ENCODE measurements at regions not wholly inside any gene's neighbourhood (a gene's known extent, or its start where the extent isn't known, plus 50 kb on each side); places are given as distances from the start of the nearest gene placed in this dataset.

DNA sequence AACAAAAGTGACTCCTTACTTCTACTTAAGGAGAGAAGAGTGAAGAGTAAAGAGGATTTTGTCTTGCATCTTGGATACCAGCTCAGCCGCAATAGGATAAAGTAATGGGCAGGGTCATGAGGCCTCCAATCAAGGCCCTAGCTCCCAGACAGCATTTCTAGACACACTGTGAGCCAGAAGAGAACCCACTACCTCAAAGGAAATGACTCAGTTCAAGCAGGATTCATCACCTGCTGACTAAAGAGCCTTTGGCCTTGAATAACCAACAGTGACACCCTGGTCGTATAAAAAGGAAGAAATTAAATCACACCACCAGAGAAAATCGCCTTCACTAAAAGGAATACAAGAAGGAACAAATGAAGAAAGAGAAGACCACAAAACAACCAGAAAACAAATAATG, 416.1 kb downstream of the PCDH18 start:
- no peak for DNase-seq (ENCODE audit: low read depth)
- H3K4me3 ChIP-seq (ENCODE audit: low read depth, low read length) = no peak overlapping the region

DNA sequence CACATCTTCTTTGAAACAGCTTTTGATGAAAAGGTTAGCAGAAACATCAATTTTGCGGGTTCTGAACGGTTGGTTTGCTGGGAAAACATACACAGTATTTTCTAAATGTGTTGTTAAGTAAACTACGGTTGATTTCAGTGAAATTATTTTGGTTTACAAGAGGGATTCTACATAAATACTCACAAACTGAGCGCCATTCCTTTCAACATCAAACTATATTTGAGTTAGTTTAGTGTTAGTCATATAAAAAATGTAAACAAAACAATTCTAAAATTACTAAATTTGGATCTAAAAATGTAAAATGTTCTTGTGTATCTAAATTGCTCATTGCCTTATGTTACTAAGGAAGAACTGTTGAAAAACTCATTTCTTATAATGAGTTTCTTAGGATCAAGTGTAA, 425.6 kb downstream of the PCDH18 start:
- DNase-seq (ENCODE audit: low read depth) = no peak
- no peak overlapping the region for H3K4me3 ChIP-seq (ENCODE audit: low read depth, low read length)

GRCh38 chr4:137106287-137106686, 426.0 kb downstream of the PCDH18 start:
- DNase-seq (ENCODE audit: low read depth) = no peak
- H3K4me3 ChIP-seq (ENCODE audit: low read depth, low read length) = no peak overlapping the region

DNA sequence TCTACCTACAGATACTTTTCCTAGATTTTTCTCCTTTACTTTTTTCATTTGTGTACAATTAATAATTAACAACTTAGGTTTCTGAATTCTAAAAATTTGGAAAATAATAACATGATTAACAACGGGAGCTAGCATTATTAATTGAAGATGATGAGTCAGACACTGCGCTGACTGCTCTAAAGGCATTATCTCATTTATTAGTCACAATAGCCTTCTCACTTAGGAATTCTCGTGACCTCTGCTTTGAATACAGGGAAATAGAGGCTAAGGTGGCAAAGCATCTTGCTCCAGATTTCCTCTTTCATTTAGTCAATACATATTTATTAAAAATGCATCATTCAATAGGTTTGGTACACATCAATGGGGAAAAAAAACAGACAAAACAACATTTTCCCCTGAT, 441.3 kb downstream of the PCDH18 start:
- no peak for DNase-seq (ENCODE audit: low read depth)
- H3K4me3 ChIP-seq (ENCODE audit: low read depth, low read length) = no peak overlapping the region

GRCh38 chr4:137083571-137084135, 448.6 kb downstream of the PCDH18 start:
- DNase-seq (ENCODE audit: low read depth) = peak; percentile 7

GRCh38 chr4:137082061-137082460, 450.2 kb downstream of the PCDH18 start:
- no peak overlapping the region for H3K4me3 ChIP-seq (ENCODE audit: low read depth, low read length)
- DNase-seq (ENCODE audit: low read depth) = no peak

More at GRCh38 chr4:137083571-137084135, 448.6 kb downstream of the PCDH18 start:
- no peak overlapping the region for H3K4me3 ChIP-seq (ENCODE audit: low read depth, low read length)

GRCh38 chr4:137076908-137077307, 455.4 kb downstream of the PCDH18 start:
- no peak overlapping the region for H3K4me3 ChIP-seq (ENCODE audit: low read depth, low read length)
- DNase-seq (ENCODE audit: low read depth) = no peak

DNA sequence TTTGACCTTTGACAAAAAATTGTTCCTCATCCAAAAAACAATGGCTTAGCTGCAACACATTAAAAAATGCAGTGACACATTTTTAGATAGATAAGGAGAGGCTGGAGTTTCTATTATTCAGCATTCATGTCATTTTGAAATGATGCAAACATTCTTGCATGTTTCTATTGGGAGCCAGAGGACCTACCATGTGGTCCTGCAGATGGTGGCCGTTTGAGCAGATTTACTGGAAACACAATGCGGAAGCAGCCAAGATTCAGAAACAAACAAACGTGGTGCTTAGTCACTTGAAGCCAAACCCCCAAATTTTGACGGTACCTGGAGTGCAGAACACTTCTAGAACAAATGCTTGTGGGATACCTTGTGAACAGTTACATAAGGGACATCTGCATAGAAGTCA, 456.7 kb downstream of the PCDH18 start:
- no peak overlapping the region for H3K4me3 ChIP-seq (ENCODE audit: low read depth, low read length)
- DNase-seq (ENCODE audit: low read depth) = no peak

DNA sequence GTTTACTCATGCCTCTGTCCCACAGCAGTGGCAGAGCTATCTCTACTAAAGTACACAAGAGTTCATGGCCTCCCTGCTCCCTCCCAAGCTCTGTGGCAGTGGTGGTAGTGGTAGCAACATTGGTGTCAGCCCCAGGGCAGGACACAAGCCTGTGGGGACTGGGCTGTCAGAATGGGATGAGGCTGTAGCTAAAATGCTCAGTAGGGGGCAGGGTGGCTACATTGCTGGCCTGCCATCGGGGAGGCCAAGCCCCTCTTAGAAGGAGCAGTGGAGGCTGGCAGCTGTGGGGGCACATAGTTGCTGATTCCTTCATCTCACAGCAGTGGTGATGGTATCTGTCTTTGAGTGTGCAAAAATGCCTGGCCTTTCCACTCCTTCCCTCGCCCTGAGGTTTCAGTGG, 461.7 kb downstream of the PCDH18 start:
- no peak for DNase-seq (ENCODE audit: low read depth)
- H3K4me3 ChIP-seq (ENCODE audit: low read depth, low read length) = no peak overlapping the region

DNA sequence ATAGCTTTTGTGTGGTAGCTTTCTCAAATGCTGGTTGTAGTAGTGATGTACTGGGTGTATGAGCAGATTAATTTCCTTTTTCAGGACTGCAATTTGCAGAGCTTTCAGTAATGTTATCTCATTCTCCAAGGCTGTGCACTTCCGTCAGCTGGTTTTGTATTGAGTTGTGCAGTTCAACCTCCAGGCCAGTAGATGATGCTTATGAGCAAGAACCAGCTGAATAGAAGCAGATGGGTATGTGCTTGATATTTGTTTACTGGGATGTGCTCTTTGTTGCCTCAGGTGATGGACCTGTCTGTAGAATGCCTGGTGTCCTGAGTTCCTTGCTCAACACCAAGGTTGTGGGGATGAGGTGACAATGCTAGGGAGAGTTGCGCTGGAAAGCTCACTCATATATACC, 462.8 kb downstream of the PCDH18 start:
- no peak for DNase-seq (ENCODE audit: low read depth)
- H3K4me3 ChIP-seq (ENCODE audit: low read depth, low read length) = no peak overlapping the region

- no peak for DNase-seq (ENCODE audit: low read depth)
These were observed 464.6 kb downstream of the PCDH18 start for GRCh38 chr4:137067735-137068134.

DNA sequence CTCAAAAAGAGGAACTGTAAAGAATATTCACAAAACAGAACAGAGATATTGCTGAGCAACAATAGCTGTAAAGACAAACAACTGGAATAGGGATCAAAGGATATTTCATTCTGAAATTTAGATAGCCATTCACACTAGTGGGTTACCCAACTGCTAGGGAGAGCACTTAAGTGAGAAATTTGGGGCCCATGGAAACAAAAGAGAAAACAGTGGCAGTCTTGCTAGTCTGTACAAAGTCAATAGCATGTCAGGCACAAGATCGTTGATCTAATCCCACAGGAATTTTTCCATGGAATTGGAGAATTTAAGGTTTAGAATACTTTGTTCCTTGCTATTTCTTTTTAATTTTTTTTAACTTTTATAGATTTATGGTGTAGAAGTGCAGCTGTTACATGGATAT, 467.0 kb downstream of the PCDH18 start:
- DNase-seq (ENCODE audit: low read depth) = no peak
- no peak overlapping the region for H3K4me3 ChIP-seq (ENCODE audit: low read depth, low read length)

More at GRCh38 chr4:137067735-137068134, 464.6 kb downstream of the PCDH18 start:
- no peak overlapping the region for H3K4me3 ChIP-seq (ENCODE audit: low read depth, low read length)

DNA sequence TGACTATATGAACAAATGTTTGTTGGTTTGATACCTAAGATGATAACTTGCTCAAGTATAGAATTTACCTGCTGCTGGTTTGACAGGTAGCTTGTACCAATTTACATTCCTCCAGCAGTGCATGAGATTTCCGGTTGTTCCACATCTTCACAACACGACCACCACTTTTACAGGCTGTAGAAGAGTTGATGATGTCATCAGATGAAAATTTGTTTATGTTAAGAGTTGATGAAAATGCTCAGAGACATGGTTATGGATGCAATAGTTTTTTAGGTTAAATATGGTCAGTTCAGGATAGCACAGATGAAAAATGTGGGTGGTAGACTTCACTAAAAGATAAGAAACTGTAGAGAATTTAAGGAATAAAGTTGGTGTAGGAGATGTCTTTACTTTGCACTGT, 468.3 kb downstream of the PCDH18 start:
- DNase-seq (ENCODE audit: low read depth) = no peak
- no peak overlapping the region for H3K4me3 ChIP-seq (ENCODE audit: low read depth, low read length)

DNA sequence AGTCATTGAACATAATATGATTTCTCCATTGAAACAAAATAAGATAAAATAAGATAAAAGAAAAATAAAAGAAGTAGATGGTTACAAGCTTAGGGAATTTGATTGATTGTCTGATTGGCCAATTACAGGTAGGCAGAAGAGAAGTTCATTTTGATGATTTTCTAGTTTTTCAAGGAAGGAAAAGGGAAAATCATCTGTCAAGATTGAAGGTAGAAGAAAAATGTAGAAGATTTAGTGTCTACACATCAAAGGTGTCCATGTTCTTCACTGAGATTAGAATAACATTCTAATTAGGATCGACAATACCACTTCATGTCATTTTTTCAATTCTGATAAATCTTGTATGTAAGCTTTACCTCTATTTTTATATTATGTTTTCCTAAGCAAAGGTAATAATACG, 489.1 kb downstream of the PCDH18 start:
- no peak for DNase-seq (ENCODE audit: low read depth)
- H3K4me3 ChIP-seq (ENCODE audit: low read depth, low read length) = no peak overlapping the region

DNA sequence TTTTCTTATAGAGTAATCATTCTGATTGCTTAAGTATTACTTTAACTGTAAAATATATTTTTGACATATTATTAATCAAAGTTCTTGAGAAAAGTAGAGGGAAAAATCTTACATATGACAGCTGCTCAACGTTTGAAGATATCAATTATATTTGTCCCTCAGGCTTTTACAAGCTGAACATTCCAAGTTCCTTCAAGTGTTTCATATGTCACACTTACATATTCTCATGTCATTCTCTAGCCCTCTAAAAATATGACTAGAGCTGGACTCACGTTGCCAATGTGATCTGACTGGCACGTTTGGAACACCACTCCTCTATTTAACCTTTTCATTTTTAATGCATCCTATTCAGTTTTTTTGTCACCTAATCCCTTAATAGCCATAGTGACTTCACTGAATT, 492.9 kb downstream of the PCDH18 start:
- DNase-seq (ENCODE audit: low read depth) = no peak
- H3K4me3 ChIP-seq (ENCODE audit: low read depth, low read length) = no peak overlapping the region

GRCh38 chr4:137032222-137032621, 500.1 kb downstream of the PCDH18 start:
- peak; percentile 59 for DNase-seq (ENCODE audit: low read depth)
- H3K4me3 ChIP-seq (ENCODE audit: low read depth, low read length) = no peak overlapping the region

GRCh38 chr4:137029026-137029425, 503.3 kb downstream of the PCDH18 start:
- no peak overlapping the region for H3K4me3 ChIP-seq (ENCODE audit: low read depth, low read length)
- no peak for DNase-seq (ENCODE audit: low read depth)

GRCh38 chr4:137025484-137026059, 506.7 kb downstream of the PCDH18 start:
- DNase-seq (ENCODE audit: low read depth) = no peak

GRCh38 chr4:137015426-137016409, 516.6 kb downstream of the PCDH18 start:
- no peak for DNase-seq (ENCODE audit: low read depth)
- H3K4me3 ChIP-seq (ENCODE audit: low read depth, low read length) = no peak overlapping the region

More at GRCh38 chr4:137025484-137026059, 506.7 kb downstream of the PCDH18 start:
- no peak overlapping the region for H3K4me3 ChIP-seq (ENCODE audit: low read depth, low read length)

DNA sequence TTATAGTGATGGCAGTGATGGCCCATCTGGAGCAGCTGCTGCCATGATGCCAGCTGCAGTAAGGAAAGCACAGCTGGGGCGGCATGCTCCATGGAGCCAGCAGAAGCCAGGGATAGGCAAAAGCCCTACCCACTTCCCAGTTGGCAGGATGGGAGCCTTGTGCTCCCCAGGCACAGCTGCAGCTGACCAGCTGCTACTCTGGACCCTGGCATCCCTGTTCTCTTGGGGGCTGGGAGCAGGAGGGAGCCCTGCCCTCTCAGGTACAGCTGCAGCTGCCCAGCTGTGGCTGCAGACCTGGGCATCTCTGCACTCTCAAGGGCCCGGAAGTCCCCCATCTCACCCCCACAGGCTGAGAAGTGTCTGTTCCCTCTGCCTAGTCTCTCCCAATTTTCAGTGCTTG, 531.9 kb downstream of the PCDH18 start:
- peak; percentile 3 for DNase-seq (ENCODE audit: low read depth)
- H3K4me3 ChIP-seq (ENCODE audit: low read depth, low read length) = no peak overlapping the region
